ENCODE measurements at regions not wholly inside any gene's neighbourhood (a gene's known extent, or its start where the extent isn't known, plus 50 kb on each side); places are given as distances from the start of the nearest gene placed in this dataset.

GRCh38 chr3:181274025-181274424, 284.5 kb upstream of the DNAJC19 start:
- no peak overlapping the region for H2AFZ ChIP-seq (ENCODE audit: low read length)
- no peak overlapping the region for H2BK12ac ChIP-seq (ENCODE audit: low read length)
- no peak overlapping the region for H3K4ac ChIP-seq (ENCODE audit: low read length)
- no peaks in the 10 kb centered on the region for H3K79me1 ChIP-seq (ENCODE audit: low read depth, low read length)
- H3K14ac ChIP-seq (ENCODE audit: low read length) = no peak overlapping the region
- H3K9ac ChIP-seq (ENCODE audit: low read depth, low read length, poor library complexity) = no peak overlapping the region
- H4K8ac ChIP-seq (ENCODE audit: low read depth, low read length) = no peak overlapping the region
- no peaks in the 10 kb centered on the region for H3K9me3 ChIP-seq (replicated peaks in 1 of 2; ENCODE audit: control insufficient read depth in 2 of 2, insufficient read depth in 1 of 2, low read depth in 1 of 2, low read length in 2 of 2)
- H3K4me1 ChIP-seq (ENCODE audit: control insufficient read depth in 2 of 2, insufficient read depth in 1 of 2, low read depth in 1 of 2, low read length in 2 of 2) = no peaks in the 10 kb centered on the region
- no peak overlapping the region for H2BK120ac ChIP-seq (ENCODE audit: low read depth, low read length)
- no peaks in the 10 kb centered on the region for H3K36me3 ChIP-seq (replicated peaks in 1 of 2; ENCODE audit: control insufficient read depth in 2 of 2, insufficient read depth in 2 of 2, low read length in 2 of 2)
- H3K27me3 ChIP-seq (ENCODE audit: control insufficient read depth in 3 of 3, insufficient read depth in 3 of 3, low read depth in 1 of 3, low read length in 3 of 3) = no peaks in the 10 kb centered on the region
- no peak overlapping the region for H4K91ac ChIP-seq (ENCODE audit: low read depth, low read length, poor library complexity)
- no peak overlapping the region for H3K4me3 ChIP-seq (ENCODE audit: low read length in 2 of 2)
- no peak overlapping the region for H2BK5ac ChIP-seq (ENCODE audit: low read length)
- no peak for DNase-seq (ENCODE audit: low spot score)
- H2BK15ac ChIP-seq (ENCODE audit: low read length) = no peak overlapping the region
- H2AK5ac ChIP-seq (ENCODE audit: low read depth, low read length) = no peak overlapping the region
- H3K27ac ChIP-seq (replicated peaks; ENCODE audit: low read length) = no peak overlapping the region
- no peak overlapping the region for H3K23ac ChIP-seq (ENCODE audit: low read depth, low read length, poor library complexity)
- H3K18ac ChIP-seq (ENCODE audit: low read length) = no peak overlapping the region
- H3K4me2 ChIP-seq (ENCODE audit: insufficient read depth, low read length, poor library complexity, severe bottlenecking) = no peak overlapping the region
- no CpG with 5 or more reads among the region's 1 CpG for WGBS, 2 donors (ENCODE audit: extremely low coverage in 2 of 2, insufficient read length in 2 of 2, insufficient replicate concordance in 1 of 2)

GRCh38 chr3:181267312-181267711, 277.8 kb upstream of the DNAJC19 start:
- Histone ChIP-seq H3K4ac (ENCODE audit: low read length) (no peak overlapping the region), H2BK5ac (ENCODE audit: low read length) (no peak overlapping the region), H3K23ac (ENCODE audit: low read depth, low read length, poor library complexity) (no peak overlapping the region), H3K27me3 (ENCODE audit: control insufficient read depth in 3 of 3, insufficient read depth in 3 of 3, low read depth in 1 of 3, low read length in 3 of 3) (peaks cover 0 to 3% (median 0%) of the 10 kb centered on the region in 3 experiments), H3K4me3 (ENCODE audit: low read length in 2 of 2) (no peak overlapping the region), H2AFZ (ENCODE audit: low read length) (no peak overlapping the region), H3K79me1 (ENCODE audit: low read depth, low read length) (no peaks in the 10 kb centered on the region), H3K27ac (replicated peaks; ENCODE audit: low read length) (no peak overlapping the region), H2BK12ac (ENCODE audit: low read length) (no peak overlapping the region), H4K91ac (ENCODE audit: low read depth, low read length, poor library complexity) (no peak overlapping the region), H2BK15ac (ENCODE audit: low read length) (no peak overlapping the region), H3K9me3 (replicated peaks in 1 of 2; ENCODE audit: control insufficient read depth in 2 of 2, insufficient read depth in 1 of 2, low read depth in 1 of 2, low read length in 2 of 2) (no peaks in the 10 kb centered on the region), H3K36me3 (replicated peaks in 1 of 2; ENCODE audit: control insufficient read depth in 2 of 2, insufficient read depth in 2 of 2, low read length in 2 of 2) (no peaks in the 10 kb centered on the region), H3K4me2 (ENCODE audit: insufficient read depth, low read length, poor library complexity, severe bottlenecking) (no peak overlapping the region), H3K18ac (ENCODE audit: low read length) (no peak overlapping the region), H3K14ac (ENCODE audit: low read length) (no peak overlapping the region), H3K9ac (ENCODE audit: low read depth, low read length, poor library complexity) (no peak overlapping the region), H2AK5ac (ENCODE audit: low read depth, low read length) (no peak overlapping the region), H2BK120ac (ENCODE audit: low read depth, low read length) (no peak overlapping the region), H3K4me1 (ENCODE audit: control insufficient read depth in 2 of 2, insufficient read depth in 1 of 2, low read depth in 1 of 2, low read length in 2 of 2) (no peaks in the 10 kb centered on the region), H4K8ac (ENCODE audit: low read depth, low read length) (no peak overlapping the region)
- no peak for DNase-seq (ENCODE audit: low spot score)

DNA sequence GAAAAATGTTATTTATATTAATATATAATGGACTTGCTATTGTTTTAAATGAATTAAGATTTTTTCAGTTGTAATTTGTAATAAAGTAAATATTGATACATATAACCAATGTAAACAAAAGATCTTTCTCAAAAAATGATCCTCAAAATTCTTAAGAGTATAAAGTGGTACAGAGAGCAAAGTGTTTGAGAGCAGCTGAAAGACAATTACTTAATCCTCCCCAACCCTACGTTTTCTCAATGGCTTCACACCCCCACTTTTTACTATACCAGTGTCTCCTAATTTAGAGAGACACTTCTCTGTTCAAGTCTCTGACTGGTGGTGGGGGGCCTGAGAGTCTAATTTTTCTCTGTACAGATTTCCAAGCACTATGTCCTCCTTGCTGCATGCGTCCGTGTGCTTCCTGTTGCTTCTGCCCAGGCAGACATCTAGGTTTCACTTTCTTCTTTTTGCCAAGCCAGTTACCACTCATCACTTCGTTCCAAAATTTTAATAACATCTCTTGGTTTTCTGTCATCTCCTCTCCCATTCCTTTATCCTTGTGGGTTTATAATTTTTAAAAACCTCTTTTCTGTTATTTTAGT, 276.3 kb upstream of the DNAJC19 start:
- Histone ChIP-seq H3K4me1 (ENCODE audit: control insufficient read depth in 2 of 2, insufficient read depth in 1 of 2, low read depth in 1 of 2, low read length in 2 of 2) (no peaks in the 10 kb centered on the region), H2AFZ (ENCODE audit: low read length) (peak overlapping the region; percentile 67), H2BK120ac (ENCODE audit: low read depth, low read length) (no peak overlapping the region), H3K14ac (ENCODE audit: low read length) (no peak overlapping the region), H2BK15ac (ENCODE audit: low read length) (no peak overlapping the region), H3K4me3 (ENCODE audit: low read length in 2 of 2) (no peak overlapping the region), H3K9me3 (replicated peaks in 1 of 2; ENCODE audit: control insufficient read depth in 2 of 2, insufficient read depth in 1 of 2, low read depth in 1 of 2, low read length in 2 of 2) (no peaks in the 10 kb centered on the region), H2AK5ac (ENCODE audit: low read depth, low read length) (no peak overlapping the region), H3K4ac (ENCODE audit: low read length) (no peak overlapping the region), H2BK5ac (ENCODE audit: low read length) (no peak overlapping the region), H3K36me3 (replicated peaks in 1 of 2; ENCODE audit: control insufficient read depth in 2 of 2, insufficient read depth in 2 of 2, low read length in 2 of 2) (no peaks in the 10 kb centered on the region), H4K91ac (ENCODE audit: low read depth, low read length, poor library complexity) (no peak overlapping the region), H3K79me1 (ENCODE audit: low read depth, low read length) (no peaks in the 10 kb centered on the region), H4K8ac (ENCODE audit: low read depth, low read length) (no peak overlapping the region), H3K23ac (ENCODE audit: low read depth, low read length, poor library complexity) (no peak overlapping the region), H3K18ac (ENCODE audit: low read length) (no peak overlapping the region), H3K27ac (replicated peaks; ENCODE audit: low read length) (no peak overlapping the region), H3K27me3 (ENCODE audit: control insufficient read depth in 3 of 3, insufficient read depth in 3 of 3, low read depth in 1 of 3, low read length in 3 of 3) (peaks cover 0 to 3% (median 0%) of the 10 kb centered on the region in 3 experiments), H2BK12ac (ENCODE audit: low read length) (no peak overlapping the region), H3K9ac (ENCODE audit: low read depth, low read length, poor library complexity) (no peak overlapping the region), H3K4me2 (ENCODE audit: insufficient read depth, low read length, poor library complexity, severe bottlenecking) (no peak overlapping the region)
- WGBS, 2 donors (ENCODE audit: extremely low coverage in 2 of 2, insufficient read length in 2 of 2, insufficient replicate concordance in 1 of 2) = no CpG with 5 or more reads among the region's 4 CpGs
- no peak for DNase-seq (ENCODE audit: low spot score)

DNA sequence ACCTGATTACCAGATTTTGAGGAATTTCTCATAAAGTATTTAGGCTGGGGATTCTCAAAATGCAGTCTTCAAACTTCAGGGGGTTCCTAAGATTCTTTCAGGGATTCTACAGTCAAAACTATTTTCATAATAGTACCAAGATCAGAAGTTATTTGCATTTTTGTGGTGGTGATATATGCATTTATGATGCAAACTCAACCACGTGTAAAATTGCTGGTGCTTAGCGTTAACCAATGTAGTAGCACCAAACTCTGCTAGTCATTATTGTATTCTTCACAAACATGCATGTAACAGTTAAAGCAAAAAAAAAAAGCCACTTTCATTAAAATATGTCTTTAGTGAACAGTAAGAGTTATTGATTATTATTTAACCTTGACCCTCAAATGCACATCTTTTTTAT, 274.9 kb upstream of the DNAJC19 start:
- no peak overlapping the region for H2AK5ac ChIP-seq (ENCODE audit: low read depth, low read length)
- no peak overlapping the region for H3K4ac ChIP-seq (ENCODE audit: low read length)
- no peak for DNase-seq (ENCODE audit: low spot score)
- H3K79me1 ChIP-seq (ENCODE audit: low read depth, low read length) = no peaks in the 10 kb centered on the region
- no peak overlapping the region for H2BK15ac ChIP-seq (ENCODE audit: low read length)
- H3K9me3 ChIP-seq (replicated peaks in 1 of 2; ENCODE audit: control insufficient read depth in 2 of 2, insufficient read depth in 1 of 2, low read depth in 1 of 2, low read length in 2 of 2) = no peaks in the 10 kb centered on the region
- H3K14ac ChIP-seq (ENCODE audit: low read length) = no peak overlapping the region
- no peak overlapping the region for H3K23ac ChIP-seq (ENCODE audit: low read depth, low read length, poor library complexity)
- no peak overlapping the region for H2BK120ac ChIP-seq (ENCODE audit: low read depth, low read length)
- no peak overlapping the region for H3K18ac ChIP-seq (ENCODE audit: low read length)
- H3K27ac ChIP-seq (replicated peaks; ENCODE audit: low read length) = no peak overlapping the region
- H3K4me2 ChIP-seq (ENCODE audit: insufficient read depth, low read length, poor library complexity, severe bottlenecking) = no peak overlapping the region
- no peaks in the 10 kb centered on the region for H3K4me1 ChIP-seq (ENCODE audit: control insufficient read depth in 2 of 2, insufficient read depth in 1 of 2, low read depth in 1 of 2, low read length in 2 of 2)
- H4K8ac ChIP-seq (ENCODE audit: low read depth, low read length) = no peak overlapping the region
- H3K9ac ChIP-seq (ENCODE audit: low read depth, low read length, poor library complexity) = no peak overlapping the region
- H2BK5ac ChIP-seq (ENCODE audit: low read length) = no peak overlapping the region
- H2AFZ ChIP-seq (ENCODE audit: low read length) = no peak overlapping the region
- peaks cover 0 to 7% (median 0%) of the 10 kb centered on the region in 3 experiments for H3K27me3 ChIP-seq (ENCODE audit: control insufficient read depth in 3 of 3, insufficient read depth in 3 of 3, low read depth in 1 of 3, low read length in 3 of 3)
- H3K36me3 ChIP-seq (replicated peaks in 1 of 2; ENCODE audit: control insufficient read depth in 2 of 2, insufficient read depth in 2 of 2, low read length in 2 of 2) = no peaks in the 10 kb centered on the region
- WGBS, 2 donors (ENCODE audit: extremely low coverage in 2 of 2, insufficient read length in 2 of 2, insufficient replicate concordance in 1 of 2) = no CpG with 5 or more reads among the region's 2 CpGs
- no peak overlapping the region for H3K4me3 ChIP-seq (ENCODE audit: low read length in 2 of 2)
- no peak overlapping the region for H2BK12ac ChIP-seq (ENCODE audit: low read length)
- H4K91ac ChIP-seq (ENCODE audit: low read depth, low read length, poor library complexity) = no peak overlapping the region
